GM18507 (cell line): ENCODE measurements at regions not wholly inside any gene's neighbourhood (a gene's known extent, or its start where the extent isn't known, plus 50 kb on each side); places are given as distances from the start of the nearest gene placed in this dataset.
"Not testable (repeated sequence)": the region's sequence is repeated elsewhere in the genome, so short reads cannot be mapped to it uniquely, and the experiment has no call there.

Source experiments
- DNase-seq: peaks from one replicate; pipeline ENCODE4 v3.0.0; 2011; ENCODE audit warnings: low read depth; ENCODE audit not compliant: insufficient read length; ENCODE audit errors: extremely low spot score
- FAIRE-seq: peaks from 2 replicates; lab custom pipeline; 2011; peaks lifted over from hg19 to GRCh38; lab: Jason Lieb, UNC

DNA sequence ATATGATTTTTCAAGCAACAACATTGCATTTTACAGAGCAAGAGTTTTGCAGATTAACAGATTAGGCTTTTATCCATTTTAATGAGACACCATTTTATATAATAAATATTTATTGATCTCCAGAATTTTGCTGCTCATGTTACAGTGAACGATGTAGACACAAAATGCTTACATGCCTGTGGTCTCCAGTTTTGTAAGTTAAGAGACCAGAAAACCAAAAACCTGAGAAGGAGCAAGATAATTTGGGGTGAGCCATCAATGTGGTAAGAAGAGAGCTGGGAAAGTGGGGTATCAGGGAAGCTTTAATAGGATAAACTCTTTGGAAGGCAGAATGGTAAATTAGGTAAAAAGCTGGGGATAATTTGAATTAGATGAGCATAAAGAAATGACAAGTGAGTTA, 2100.5 kb upstream of the PCDH20 start:
- no peak for FAIRE-seq

DNA sequence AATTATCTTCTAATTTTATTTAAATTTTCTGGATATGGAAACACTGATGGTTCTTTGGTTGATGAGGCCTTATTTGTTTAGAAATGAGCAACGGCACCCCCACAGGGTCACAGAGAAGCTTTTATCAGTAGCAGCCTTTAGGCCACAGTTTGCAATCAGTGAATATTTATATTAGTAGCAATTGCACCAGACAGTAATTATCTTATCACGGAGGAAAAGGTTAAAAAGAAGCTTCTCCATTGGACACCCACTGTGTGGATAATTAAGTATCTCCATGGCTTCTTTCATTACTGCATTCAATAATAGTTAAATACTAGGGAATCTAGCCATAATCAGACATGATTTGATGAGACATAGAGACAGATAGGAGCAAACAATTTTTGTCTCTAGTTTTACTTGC, 2099.2 kb upstream of the PCDH20 start:
- FAIRE-seq, result no peak
- DNase-seq, result no peak

More for the DNA sequence above, 2100.5 kb upstream of the PCDH20 start:
- DNase-seq, result no peak

DNA sequence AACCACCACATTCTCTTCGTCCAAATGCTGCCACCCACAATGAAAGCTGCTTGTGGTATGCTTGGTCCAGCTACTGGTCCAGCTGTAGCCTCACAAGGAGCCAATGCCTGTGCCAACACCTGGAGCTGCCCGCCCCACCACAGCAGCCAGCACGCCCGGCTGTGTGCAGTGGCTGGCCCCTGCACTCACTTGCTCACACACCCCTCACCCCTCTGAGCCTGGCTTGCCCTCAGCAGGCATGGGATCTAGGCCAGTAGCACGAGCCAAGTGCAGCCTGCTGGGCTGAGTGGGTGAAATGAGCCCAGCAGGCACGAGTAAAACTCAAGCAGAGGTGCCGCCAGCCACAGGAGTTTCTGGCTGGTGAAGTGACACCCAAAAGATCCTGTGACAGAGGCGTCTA, 2096.4 kb upstream of the PCDH20 start:
- no peak for FAIRE-seq
- no peak for DNase-seq

DNA sequence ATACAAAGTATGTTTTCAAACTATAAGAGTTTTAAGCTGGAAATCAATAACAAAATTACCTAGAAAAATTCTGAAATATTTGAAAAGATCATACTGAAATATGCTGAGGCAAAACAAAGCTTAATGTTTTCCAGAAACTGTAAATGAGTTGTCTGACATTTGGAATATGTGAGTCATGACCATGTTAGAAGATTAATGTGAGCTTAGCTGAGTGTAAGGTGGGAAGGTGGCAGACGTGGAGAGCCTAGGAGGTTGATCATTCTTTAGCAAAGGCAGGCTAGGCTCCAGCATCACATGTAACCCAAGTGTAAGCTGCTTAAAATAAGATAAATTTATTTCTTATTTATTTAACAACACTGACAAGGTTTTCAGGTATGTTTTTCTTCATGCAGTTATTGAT, 2086.1 kb upstream of the PCDH20 start:
- DNase-seq (no peak), FAIRE-seq (no peak)

DNA sequence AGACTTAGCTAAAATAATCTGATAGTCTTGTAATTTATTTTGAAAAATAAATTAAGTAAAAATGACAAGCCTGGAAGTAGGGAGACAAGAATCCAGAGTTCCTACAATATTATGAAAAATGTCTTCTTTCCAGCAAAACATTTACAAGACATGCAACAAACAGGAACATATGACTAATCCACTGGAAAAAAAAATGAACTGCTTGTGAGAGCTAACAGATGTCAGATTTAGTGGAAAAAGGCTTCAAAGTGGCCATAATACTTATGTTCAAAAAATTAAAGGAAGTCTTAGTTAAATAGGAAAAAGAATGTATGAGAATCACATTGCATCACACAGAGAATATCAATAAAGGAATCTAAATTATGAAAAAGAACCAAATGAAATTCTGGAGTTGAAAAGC, 2082.0 kb upstream of the PCDH20 start:
- no peak for DNase-seq
- FAIRE-seq, result no peak

DNA sequence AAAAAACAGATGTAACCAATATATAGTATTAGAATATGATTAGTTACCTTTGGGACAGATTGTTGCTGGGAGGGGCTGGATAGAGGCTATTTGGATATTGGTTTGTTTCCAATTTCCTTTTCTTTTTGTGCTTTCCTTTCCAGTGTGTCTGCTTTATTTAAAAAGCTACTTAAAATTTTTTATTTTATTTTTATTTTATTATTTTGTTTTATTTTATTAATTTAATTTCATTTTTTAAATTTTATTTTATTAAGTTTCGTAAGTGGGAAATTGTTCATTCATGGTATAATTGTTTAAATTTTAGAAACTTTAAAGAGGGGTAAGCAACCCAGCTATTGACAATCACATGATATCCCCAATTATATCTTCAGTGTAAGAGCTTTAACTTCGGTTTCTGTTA, 2077.0 kb upstream of the PCDH20 start:
- FAIRE-seq (no peak), DNase-seq (no peak)

DNA sequence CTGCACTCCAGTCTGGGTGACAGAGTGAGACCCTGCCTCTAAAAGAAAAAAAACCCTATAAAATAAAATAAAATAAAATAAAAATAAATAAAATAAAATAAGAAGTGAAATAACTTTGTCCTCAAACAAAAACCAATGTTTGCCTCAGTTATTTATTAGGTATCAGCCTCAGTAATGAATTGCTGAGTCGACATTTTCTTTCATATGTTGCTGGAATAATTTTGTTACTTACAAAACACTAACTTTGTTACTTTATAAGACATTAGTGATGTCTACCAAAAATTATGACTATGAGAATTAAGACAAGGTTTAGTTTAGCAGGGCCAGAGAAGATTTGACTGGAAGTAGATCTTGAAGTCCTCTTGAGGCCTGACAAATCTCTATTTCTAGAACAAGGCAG, 2074.5 kb upstream of the PCDH20 start:
- no peak for FAIRE-seq
- no peak for DNase-seq

DNA sequence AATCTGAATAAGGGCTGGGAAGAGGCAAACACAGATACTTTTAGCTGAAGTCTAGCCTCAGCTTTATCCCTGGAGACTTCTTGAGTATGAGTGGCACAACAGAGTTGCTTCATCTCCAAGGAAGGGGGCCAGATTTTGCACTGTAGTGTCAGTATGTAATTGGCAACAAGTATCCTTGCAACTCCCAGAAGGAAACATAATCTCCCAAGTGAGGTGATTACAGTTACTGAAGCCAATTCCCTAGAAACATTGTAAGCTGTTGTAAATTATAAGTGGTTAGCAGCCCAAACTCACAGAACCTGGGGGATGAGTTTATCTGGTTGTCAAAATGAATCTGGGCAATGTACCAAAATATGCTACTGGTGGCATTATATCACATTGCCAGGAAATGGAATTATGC, 2065.7 kb upstream of the PCDH20 start:
- no peak for FAIRE-seq
- DNase-seq, result no peak

DNA sequence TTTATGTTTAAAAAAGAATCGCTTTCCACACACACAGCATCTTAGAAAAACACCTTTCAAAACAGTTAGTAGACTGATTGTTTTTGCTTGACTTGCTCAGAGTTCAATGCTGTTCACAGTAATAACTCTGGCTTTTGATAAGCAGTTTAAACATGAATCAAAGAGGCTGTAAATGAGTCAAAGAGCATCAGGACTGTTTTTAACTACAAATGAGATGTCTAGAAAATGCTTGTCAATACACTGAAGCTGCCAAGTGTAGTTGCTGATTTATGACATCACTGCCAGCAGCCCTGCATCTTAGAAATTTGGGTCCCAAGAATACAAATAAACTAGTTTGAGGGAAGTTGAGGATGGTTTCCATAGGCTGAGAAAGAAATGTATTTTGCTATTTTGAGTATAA, 2057.1 kb upstream of the PCDH20 start:
- FAIRE-seq, result no peak
- no peak for DNase-seq

DNA sequence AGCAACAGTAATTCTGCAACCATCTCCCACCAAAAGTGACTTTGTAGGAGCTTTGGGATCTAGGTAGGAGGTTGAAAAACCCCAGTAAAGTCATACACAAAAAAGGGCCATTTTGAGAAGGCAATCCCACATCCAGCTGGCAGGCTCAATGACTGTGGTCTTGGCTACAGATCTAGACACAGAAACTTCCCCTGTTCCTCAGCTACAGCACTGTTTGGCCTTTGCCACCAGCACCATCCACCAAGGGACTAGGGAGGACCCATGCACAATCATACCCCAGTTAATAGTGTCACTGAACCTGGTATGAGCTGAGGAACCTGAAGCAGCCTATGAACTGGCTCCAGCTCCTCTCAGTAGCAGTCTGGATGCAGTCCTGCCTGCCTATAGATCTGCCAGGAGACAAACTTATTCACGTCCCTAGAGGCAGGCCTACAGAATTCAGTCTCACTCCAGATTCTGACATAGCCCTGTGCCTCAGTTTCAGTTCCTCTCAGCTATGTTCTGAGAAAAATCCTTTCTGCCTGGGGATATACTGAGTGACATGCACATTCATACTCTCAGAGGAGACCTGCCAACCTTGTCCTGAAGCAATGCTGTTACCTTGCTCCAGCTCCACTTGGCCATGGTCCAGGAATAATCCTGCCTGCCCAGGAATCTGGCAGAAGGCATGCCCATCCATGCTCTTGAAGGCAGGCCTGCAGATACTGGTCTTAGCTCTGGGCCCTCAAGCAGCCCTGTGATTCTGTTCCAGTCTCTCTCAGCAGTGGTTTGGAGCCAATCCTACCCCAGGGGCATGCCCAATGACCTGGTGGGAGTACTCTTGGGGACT, 2048.3 kb upstream of the PCDH20 start:
- no peak for FAIRE-seq

DNA sequence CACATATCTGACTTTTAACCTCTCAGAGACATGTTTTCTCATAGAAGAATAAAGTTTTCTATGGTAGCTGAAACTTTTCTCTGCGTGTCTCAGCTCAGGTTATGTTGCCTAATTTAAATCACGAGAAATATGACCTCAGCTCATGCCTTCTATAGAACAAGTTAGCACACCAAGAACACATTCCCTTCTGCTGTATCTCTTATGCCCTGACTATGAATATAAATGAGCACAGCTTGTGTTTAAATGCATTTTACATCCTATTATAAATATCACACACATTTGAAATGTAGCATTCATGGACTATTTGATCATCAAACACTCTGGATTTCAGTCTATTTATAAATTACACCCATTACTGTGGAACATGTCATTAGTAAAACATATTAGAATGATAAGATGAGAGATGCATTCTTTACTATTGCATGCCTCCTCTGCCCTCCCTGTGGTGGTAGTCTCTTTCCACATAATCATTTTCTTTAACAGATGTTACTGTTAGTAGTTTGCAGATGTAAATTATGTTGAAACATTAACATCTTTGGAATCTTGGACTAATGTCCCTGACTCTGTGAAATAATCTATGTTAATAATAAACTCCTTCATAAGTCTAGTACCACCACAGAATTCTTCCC, 2044.9 kb upstream of the PCDH20 start:
- no peak for FAIRE-seq
- no peak for DNase-seq

More for the DNA sequence above, 2048.3 kb upstream of the PCDH20 start:
- no peak for DNase-seq

DNA sequence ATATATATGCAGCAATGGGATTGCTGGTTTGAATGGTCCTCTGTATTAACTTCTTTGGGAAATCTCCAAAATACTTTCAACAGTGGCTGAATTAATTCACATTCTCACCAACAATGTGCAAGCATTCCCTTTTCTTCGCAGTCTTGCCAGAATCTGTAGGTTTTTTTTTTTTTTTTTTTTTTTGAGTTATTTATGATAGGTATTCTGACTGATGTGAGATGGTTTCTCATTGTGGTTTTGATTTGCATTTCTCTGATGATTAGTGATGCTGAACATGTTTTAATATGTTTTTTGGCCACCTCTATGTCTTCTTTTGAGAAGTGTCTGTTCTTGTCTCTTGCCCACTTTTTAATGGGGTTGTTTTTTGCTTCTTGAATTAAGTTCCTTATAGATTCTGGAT, 2041.5 kb upstream of the PCDH20 start:
- DNase-seq (no peak), FAIRE-seq (no peak)

DNA sequence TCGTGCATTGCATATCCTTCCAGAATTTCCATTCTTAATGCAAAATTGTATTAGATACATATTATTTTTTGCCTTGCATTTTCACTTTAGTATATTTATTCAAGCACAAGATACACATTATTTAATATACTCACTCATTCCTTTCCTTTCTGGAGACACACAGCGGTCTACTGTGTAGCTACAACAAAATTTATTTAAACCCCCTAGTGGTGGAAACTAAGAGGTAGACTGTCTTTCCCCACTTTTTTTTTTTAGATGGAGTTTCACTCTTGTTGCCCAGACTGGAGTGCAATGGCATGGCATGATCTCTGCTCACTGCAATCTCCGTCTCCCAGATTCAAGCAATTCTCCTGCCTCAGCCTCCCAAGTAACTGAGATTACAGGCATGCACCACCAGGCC, 2040.3 kb upstream of the PCDH20 start:
- no peak for FAIRE-seq
- no peak for DNase-seq

DNA sequence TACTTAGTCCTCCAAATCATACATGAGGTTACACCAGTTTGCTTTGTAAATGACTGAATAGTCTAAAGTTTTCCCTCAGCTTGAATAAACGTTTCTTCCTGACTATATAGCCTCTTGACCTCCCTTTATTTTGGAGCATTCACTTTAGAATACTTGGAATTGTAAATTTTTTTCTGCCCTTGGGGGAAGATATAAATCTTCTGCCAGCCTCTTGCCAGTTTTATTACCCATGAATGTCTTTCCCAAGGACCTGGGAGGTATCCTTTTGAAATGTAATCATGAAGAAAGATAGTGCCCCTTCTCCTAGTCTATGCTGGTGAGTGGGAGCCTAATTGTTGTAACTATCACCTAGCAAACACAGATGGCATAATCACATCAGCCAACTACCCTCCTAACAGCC, 2033.9 kb upstream of the PCDH20 start:
- DNase-seq, result no peak
- no peak for FAIRE-seq

DNA sequence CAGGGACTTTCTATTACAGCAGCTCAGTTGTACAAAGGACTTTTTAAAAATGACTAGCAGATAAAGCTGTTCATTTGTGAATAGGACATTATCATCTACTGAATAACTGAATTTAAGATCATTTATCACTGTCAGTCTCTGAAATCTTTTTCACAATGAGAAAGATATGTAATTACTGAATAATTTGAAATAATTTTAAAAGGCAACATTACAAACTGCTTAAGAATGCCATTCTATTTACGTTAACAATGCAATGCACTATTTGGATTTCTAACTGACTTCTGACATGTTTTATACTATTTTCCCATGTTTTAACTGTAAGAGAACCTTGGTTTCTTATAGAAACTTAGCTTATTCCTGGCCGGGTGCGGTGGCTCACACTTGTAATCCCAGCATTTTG, 2033.0 kb upstream of the PCDH20 start:
- FAIRE-seq (no peak), DNase-seq (no peak)

DNA sequence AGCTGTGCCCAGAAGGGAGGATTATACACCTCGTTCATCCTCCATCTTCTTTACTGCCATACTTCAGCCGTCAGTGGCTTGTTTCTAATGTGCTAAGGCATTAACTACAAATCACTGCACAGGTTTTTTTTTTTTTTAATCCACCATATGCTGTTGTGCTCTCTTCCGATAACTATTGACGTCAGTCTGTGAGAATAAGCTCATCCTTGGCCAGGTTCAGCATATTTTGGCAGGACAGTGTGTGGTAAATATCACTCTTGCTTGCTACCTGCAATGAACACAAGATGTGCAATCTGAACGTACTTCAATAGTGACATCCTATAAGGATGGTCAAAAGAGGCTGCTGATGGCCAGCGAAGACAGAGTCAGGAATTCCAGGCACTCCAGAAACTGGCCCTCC, 2030.7 kb upstream of the PCDH20 start:
- DNase-seq (no peak), FAIRE-seq (no peak)

DNA sequence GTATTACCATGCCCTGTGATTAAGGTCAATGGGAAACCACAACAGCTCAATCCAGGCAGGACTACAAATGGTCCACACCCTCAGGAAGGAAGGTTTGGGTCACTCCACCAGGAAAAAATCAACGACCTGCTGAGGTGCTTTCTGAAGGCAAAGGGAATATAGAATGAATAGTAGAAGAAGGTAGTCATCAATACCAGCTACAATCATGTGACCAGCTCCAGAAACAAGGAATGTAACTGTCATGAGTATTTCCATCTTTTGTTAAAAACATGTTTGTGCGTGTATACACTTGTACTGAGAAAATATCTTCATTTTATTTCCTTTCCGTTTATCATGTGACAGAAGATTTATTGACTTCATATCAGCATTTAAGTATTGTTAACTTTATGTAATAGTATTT, 2028.6 kb upstream of the PCDH20 start:
- DNase-seq, FAIRE-seq: not testable (repeated sequence)

DNA sequence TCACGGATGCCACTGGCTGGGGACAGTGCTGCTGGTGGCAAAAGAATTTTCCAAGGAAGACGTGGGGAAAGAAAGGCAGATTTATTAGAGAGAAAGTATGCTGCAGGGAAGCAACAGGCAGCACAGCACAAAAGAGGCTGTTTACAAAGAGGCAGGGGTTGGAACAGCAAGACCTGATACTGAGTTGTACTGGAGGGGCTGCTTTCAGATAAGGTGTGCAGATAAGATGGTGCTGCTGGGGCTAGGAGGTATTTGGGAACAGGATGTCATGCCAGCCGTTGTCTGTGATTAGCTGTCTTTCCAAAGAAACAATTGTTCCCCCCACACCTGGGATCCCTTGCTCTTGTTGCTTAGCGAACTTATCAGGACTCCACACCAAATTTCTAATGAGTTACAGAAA, 2023.3 kb upstream of the PCDH20 start:
- DNase-seq, result no peak
- FAIRE-seq, result no peak

DNA sequence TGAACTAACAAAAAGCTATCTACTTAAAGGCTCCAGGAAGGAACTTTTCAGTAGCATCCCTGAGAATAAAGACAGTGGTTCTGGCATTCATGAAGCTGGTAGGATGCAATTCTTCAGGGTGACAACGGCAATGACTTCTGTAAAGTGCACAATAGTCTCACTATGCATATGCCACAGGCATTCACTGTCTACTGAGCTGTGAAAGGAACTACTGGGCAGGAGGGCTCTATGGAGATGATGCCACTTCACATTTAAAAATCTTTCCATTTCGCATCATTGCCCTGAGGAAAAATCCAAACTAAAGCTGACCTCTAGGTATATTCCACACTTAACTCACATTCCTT, 2020.6 kb upstream of the PCDH20 start:
- DNase-seq (no peak), FAIRE-seq (no peak)

DNA sequence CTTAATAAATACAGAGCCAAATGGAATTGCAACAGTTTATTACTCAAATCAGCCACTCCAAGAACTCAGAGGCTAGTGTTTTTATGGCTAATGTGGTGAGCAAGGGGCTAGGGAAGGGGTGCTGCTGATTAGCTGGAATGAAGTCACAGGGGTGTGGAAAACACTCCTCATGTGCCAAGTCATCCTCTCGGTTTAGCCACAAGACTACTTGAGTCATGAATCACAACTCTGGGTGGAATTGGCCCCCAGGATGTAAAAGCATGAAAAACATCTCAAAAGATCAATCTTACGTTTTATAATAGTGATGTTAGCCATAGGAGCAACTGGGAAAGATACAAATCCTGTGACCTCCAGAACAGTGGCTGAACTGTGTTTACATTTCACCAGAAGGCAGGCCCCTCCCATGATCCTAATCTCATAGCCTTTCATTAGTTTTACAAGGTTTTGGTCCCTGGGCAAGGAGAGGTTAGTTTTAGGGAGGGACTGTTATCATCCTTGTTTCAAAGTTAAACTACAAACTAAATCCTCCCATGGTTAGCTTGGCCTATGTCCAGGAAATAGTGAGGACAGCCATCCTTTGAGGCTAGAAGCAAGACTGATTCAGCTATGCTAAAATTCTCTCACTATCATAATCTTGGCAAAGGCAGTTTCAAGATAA, 2020.1 kb upstream of the PCDH20 start:
- no peak for DNase-seq
- FAIRE-seq, result no peak

DNA sequence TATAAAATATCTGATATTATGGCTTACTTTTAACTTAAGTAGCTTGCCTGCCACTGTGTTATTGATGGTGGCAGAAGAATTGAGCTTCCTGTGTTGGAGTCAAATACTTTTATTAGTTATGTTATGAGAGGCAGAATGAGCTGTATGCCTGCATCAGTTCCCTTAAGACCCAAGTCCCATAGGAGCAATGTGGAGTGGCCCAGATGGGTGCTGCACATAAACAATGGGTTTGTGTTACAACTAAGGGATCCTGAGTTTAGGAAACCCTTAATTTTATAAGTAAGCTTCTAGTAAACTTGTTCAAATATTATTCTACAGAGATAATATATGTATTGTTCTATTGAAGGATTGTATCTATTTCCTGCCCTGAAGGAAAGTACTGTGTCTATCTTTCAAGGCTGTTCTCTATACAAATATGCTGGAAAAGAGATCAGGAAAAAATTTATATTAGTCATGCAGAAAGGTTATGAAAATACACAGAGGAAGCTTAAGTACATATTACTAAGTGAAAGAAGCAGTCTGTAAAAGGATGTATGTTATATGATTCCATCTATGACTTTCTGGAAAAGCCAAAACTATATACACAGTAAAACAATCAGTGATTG, 2018.0 kb upstream of the PCDH20 start:
- no peak for FAIRE-seq
- DNase-seq, result no peak
